WERI-Rb-1 (cell line): ENCODE measurements at regions not wholly inside any gene's neighbourhood (a gene's known extent, or its start where the extent isn't known, plus 50 kb on each side); places are given as distances from the start of the nearest gene placed in this dataset.
"Not testable (repeated sequence)": the region's sequence is repeated elsewhere in the genome, so short reads cannot be mapped to it uniquely, and the experiment has no call there.

Experiments used
- DNase-seq: peaks from one replicate; pipeline ENCODE4 v3.0.0-alpha.2; 2020
- H3K27ac ChIP-seq: fragments of 250-450 bp; sonication (Bioruptor Pico); 2 replicates; pipeline ENCODE4 v1.5.1; 2020; ENCODE audit warnings: mild to moderate bottlenecking, moderate library complexity
- H3K27me3 ChIP-seq: fragments of 250-450 bp; sonication (Bioruptor Pico); 2 replicates; pipeline ENCODE4 v1.5.1; 2021; ENCODE audit warnings: mild to moderate bottlenecking, low read depth, moderate library complexity; ENCODE audit not compliant: insufficient read depth, severe bottlenecking
- H3K36me3 ChIP-seq: fragments of 250-450 bp; sonication (Bioruptor Pico); 2 replicates; pipeline ENCODE4 v1.5.1; 2020; ENCODE audit warnings: mild to moderate bottlenecking, moderate library complexity
- H3K4me3 ChIP-seq: 2 replicates; pipeline ENCODE4 v1.5.1; 2011; ENCODE audit warnings: low read depth, mild to moderate bottlenecking, control low read depth, low read length
- H3K9me3 ChIP-seq: fragments of 250-450 bp; sonication (Bioruptor Pico); 2 replicates; pipeline ENCODE4 v1.5.1; 2021; ENCODE audit warnings: mild to moderate bottlenecking, moderate library complexity; ENCODE audit not compliant: severe bottlenecking
- CTCF ChIP-seq: IDR thresholded peaks from 2 replicates; pipeline ENCODE4 v1.5.1; 2011; ENCODE audit warnings: low read depth, mild to moderate bottlenecking, control low read depth, inconsistent platforms, low read length

GRCh38 chr10:78212786-78213175, 179.1 kb downstream of the RPS24 start:
- DNase-seq, result no peak
- H3K4me3 ChIP-seq, result no peak overlapping the region
- H3K36me3 ChIP-seq, result no peaks in the 10 kb centered on the region

GRCh38 chr10:78214955-78215354, 181.3 kb downstream of the RPS24 start:
- no peaks in the 10 kb centered on the region for H3K27me3 ChIP-seq
- H3K36me3 ChIP-seq, result no peaks in the 10 kb centered on the region
- no peak for DNase-seq
- no peaks in the 10 kb centered on the region for H3K9me3 ChIP-seq
- no peak for TF ChIP-seq CTCF
- H3K27ac ChIP-seq, result no peak overlapping the region
- H3K4me3 ChIP-seq, result no peak overlapping the region

More at GRCh38 chr10:78212786-78213175, 179.1 kb downstream of the RPS24 start:
- no peak for TF ChIP-seq CTCF
- Histone ChIP-seq H3K27ac (peak overlapping the region; percentile 58; the same call in 1 of the 2 replicates), H3K9me3 (no peaks in the 10 kb centered on the region), H3K27me3 (no peaks in the 10 kb centered on the region)

GRCh38 chr10:78215645-78216044, 182.0 kb downstream of the RPS24 start:
- no peaks in the 10 kb centered on the region for H3K36me3 ChIP-seq
- H3K27me3 ChIP-seq, result no peaks in the 10 kb centered on the region
- peaks cover 2% of the 10 kb centered on the region for H3K9me3 ChIP-seq
- no peak overlapping the region for H3K27ac ChIP-seq
- no peak for DNase-seq
- no peak for TF ChIP-seq CTCF
- H3K4me3 ChIP-seq, result no peak overlapping the region

GRCh38 chr10:78217336-78217735, 183.7 kb downstream of the RPS24 start:
- H3K4me3 ChIP-seq, result no peak overlapping the region
- H3K9me3 ChIP-seq, result peaks cover 3% of the 10 kb centered on the region
- TF ChIP-seq CTCF, result no peak
- DNase-seq, result no peak
- no peaks in the 10 kb centered on the region for H3K27me3 ChIP-seq
- no peaks in the 10 kb centered on the region for H3K36me3 ChIP-seq
- no peak overlapping the region for H3K27ac ChIP-seq

GRCh38 chr10:78218798-78219490, 185.3 kb downstream of the RPS24 start:
- TF ChIP-seq CTCF, result no peak
- DNase-seq, result no peak
- Histone ChIP-seq H3K4me3 (no peak overlapping the region), H3K36me3 (no peaks in the 10 kb centered on the region), H3K27me3 (no peaks in the 10 kb centered on the region), H3K27ac (no peak overlapping the region), H3K9me3 (peaks cover 3% of the 10 kb centered on the region)

- not testable (repeated sequence) for H3K9me3 ChIP-seq, H3K36me3 ChIP-seq, H3K27ac ChIP-seq, H3K4me3 ChIP-seq, H3K27me3 ChIP-seq, DNase-seq
These were observed 185.9 kb downstream of the RPS24 start for GRCh38 chr10:78219568-78219967.
